ENCODE measurements at regions not wholly inside any gene's neighbourhood (a gene's known extent, or its start where the extent isn't known, plus 50 kb on each side); places are given as distances from the start of the nearest gene placed in this dataset.

GRCh38 chr3:168162172-168162571, 66.4 kb upstream of the GOLIM4 start (continued):
- TF ChIP-seq ZNF114 (CRISPR knock-in tag; IDR thresholded peaks at IDR 0.05) (no peak), REST (IDR thresholded peaks at IDR 0.05; ENCODE audit: unreplicated experiment) (no peak), EZH2 (IDR thresholded peaks at IDR 0.05; ENCODE audit: low read depth, unreplicated experiment) (no peak), STAT1 (IDR thresholded peaks at IDR 0.05; ENCODE audit: unreplicated experiment) (no peak), JUNB (IDR thresholded peaks at IDR 0.05; ENCODE audit: unreplicated experiment) (no peak), EZH2phosphoT487 (IDR thresholded peaks at IDR 0.05; ENCODE audit: unreplicated experiment) (no peak), ZNF331 (CRISPR knock-in tag; IDR thresholded peaks at IDR 0.05; ENCODE audit: low read depth) (no peak), CTCF (conservative IDR thresholded peaks at IDR 0.05; ENCODE audit: low read depth in 2 of 2) (no peak)

GRCh38 chr3:168161696-168162095, 66.0 kb upstream of the GOLIM4 start:
- no peak overlapping the region for H3K4me3 Mint-ChIP-seq
- Histone ChIP-seq H3K9me2 (ENCODE audit: insufficient read depth) (no peaks in the 10 kb centered on the region), H3K79me2 (replicated peaks; ENCODE audit: insufficient read depth) (no peaks in the 10 kb centered on the region), H3K36me3 (ENCODE audit: insufficient read depth) (no peaks in the 10 kb centered on the region), H3K4me3 (no peak overlapping the region), H3F3A (replicated peaks; ENCODE audit: low read depth) (no peaks in the 10 kb centered on the region), H3K4me1 (ENCODE audit: insufficient read depth) (no peaks in the 10 kb centered on the region), H3K27ac (ENCODE audit: low read depth) (no peak overlapping the region), H3K4me2 (no peak overlapping the region), H4K20me1 (replicated peaks; ENCODE audit: insufficient read depth) (no peaks in the 10 kb centered on the region), H3K27me3 (ENCODE audit: insufficient read depth) (no peaks in the 10 kb centered on the region), H2AFZ (peak overlapping the region; percentile 75)
- H3K27me3 Mint-ChIP-seq (ENCODE audit: insufficient read depth, low read depth, poor library complexity): peaks cover 3% of the 10 kb centered on the region
- H3K4me1 Mint-ChIP-seq: peaks cover 11% of the 10 kb centered on the region
- DNase-seq (ENCODE audit: low spot score) (no peak), ATAC-seq (no peak)
- H3K36me3 Mint-ChIP-seq (ENCODE audit: low read depth): no peaks in the 10 kb centered on the region
- no peak overlapping the region for H3K27ac Mint-ChIP-seq
- no peaks in the 10 kb centered on the region for H3K9me3 Mint-ChIP-seq
- TF ChIP-seq REST (IDR thresholded peaks at IDR 0.05; ENCODE audit: unreplicated experiment): no peak
- no peak for TF ChIP-seq EZH2phosphoT487 (IDR thresholded peaks at IDR 0.05; ENCODE audit: unreplicated experiment)
- TF ChIP-seq POLR2AphosphoS5 (IDR thresholded peaks at IDR 0.05; ENCODE audit: low read depth): no peak
- TF ChIP-seq CREB1 (CRISPR knock-in tag; IDR thresholded peaks at IDR 0.05; ENCODE audit: low read depth): no peak
- no peak for TF ChIP-seq STAT1 (IDR thresholded peaks at IDR 0.05; ENCODE audit: unreplicated experiment)

Data from GM23338 (cell line).